ENCODE measurements at regions not wholly inside any gene's neighbourhood (a gene's known extent, or its start where the extent isn't known, plus 50 kb on each side); places are given as distances from the start of the nearest gene placed in this dataset.

GRCh38 chr10:2870654-2871053 lies 196.7 kb upstream of the PFKP start:
- Histone ChIP-seq H2BK12ac (ENCODE audit: insufficient read length, low read depth, low read length) (no peak overlapping the region), H2BK20ac (ENCODE audit: low read depth, low read length, poor library complexity, severe bottlenecking) (no peak overlapping the region), H2BK5ac (ENCODE audit: insufficient read length, low read length) (no peak overlapping the region), H3K23ac (ENCODE audit: insufficient read length, low read depth, low read length) (no peak overlapping the region), H4K20me1 (ENCODE audit: control insufficient read depth, insufficient read depth, insufficient read length) (no peaks in the 10 kb centered on the region), H3T11ph (ENCODE audit: low read length) (no peak overlapping the region), H2AFZ (ENCODE audit: low read length) (no peak overlapping the region), H3K79me2 (ENCODE audit: insufficient read depth, low read length) (no peaks in the 10 kb centered on the region), H3K23me2 (ENCODE audit: insufficient read length, low read depth, low read length, poor library complexity, severe bottlenecking) (no peaks in the 10 kb centered on the region), H4K5ac (ENCODE audit: insufficient read length, low read depth, low read length) (no peak overlapping the region), H3K4me2 (ENCODE audit: insufficient read depth, insufficient read length, low read length) (no peak overlapping the region), H3K27ac (ENCODE audit: insufficient read length, low read depth, low read length) (no peak overlapping the region), H4K91ac (ENCODE audit: insufficient read length, low read depth, low read length) (no peak overlapping the region), H3K4me1 (ENCODE audit: insufficient read depth, low read length) (0 out of 2 replicates have a peak, but pooled peaks cover 7% of the 10 kb centered on the region), H3K18ac (ENCODE audit: insufficient read length, low read depth, low read length) (no peak overlapping the region), H2BK15ac (ENCODE audit: low read depth, low read length) (no peak overlapping the region), H3K79me1 (ENCODE audit: insufficient read depth, low read depth, low read length, poor library complexity, severe bottlenecking) (no peaks in the 10 kb centered on the region), H3K27me3 (ENCODE audit: insufficient read depth, low read length) (no peaks in the 10 kb centered on the region), H4K8ac (replicated peaks; ENCODE audit: insufficient read length, low read depth, low read length) (no peak overlapping the region), H2BK120ac (ENCODE audit: low read depth, low read length, poor library complexity, severe bottlenecking) (no peak overlapping the region), H2AK5ac (ENCODE audit: insufficient read length, low read length) (no peak overlapping the region), H3K9me3 (ENCODE audit: control insufficient read depth, low read depth, low read length) (no peaks in the 10 kb centered on the region), H3K9ac (ENCODE audit: extremely low read depth, insufficient read length, low read length) (no peak overlapping the region), H3K4ac (ENCODE audit: low read depth, low read length) (no peak overlapping the region), H3K14ac (ENCODE audit: insufficient read depth, low read length) (no peak overlapping the region), H3K56ac (ENCODE audit: insufficient read length, low read depth, low read length) (no peak overlapping the region)
- Mint-ChIP-seq H3K27me3 (ENCODE audit: low read depth) (peaks cover 6% of the 10 kb centered on the region; the same call in 1 of the 2 replicates), H3K9me3 (peaks cover 14 to 15% of the 10 kb centered on the region in 2 experiments), H3K4me1 (peaks cover 20 to 28% of the 10 kb centered on the region in 2 experiments), H3K27ac (no peak overlapping the region), H3K36me3 (ENCODE audit: insufficient read depth in 1 of 3, low read depth in 3 of 3) (peaks cover 4 to 17% (median 8%) of the 10 kb centered on the region in 3 experiments; a peak in 5 of 7 replicates), H3K4me3 (no peak overlapping the region)
- TF ChIP-seq, protein P1, sequence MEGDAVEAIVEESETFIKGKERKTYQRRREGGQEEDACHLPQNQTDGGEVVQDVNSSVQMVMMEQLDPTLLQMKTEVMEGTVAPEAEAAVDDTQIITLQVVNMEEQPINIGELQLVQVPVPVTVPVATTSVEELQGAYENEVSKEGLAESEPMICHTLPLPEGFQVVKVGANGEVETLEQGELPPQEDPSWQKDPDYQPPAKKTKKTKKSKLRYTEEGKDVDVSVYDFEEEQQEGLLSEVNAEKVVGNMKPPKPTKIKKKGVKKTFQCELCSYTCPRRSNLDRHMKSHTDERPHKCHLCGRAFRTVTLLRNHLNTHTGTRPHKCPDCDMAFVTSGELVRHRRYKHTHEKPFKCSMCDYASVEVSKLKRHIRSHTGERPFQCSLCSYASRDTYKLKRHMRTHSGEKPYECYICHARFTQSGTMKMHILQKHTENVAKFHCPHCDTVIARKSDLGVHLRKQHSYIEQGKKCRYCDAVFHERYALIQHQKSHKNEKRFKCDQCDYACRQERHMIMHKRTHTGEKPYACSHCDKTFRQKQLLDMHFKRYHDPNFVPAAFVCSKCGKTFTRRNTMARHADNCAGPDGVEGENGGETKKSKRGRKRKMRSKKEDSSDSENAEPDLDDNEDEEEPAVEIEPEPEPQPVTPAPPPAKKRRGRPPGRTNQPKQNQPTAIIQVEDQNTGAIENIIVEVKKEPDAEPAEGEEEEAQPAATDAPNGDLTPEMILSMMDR (conservative IDR thresholded peaks at IDR 0.05), result no peak
- DNase-seq, result no peak
- no CpG with 5 or more reads among the region's 4 CpGs for WGBS (ENCODE audit: extremely low coverage, insufficient read length, low lambda C conversion rate)
